Caco-2 (cell line): ENCODE measurements at regions not wholly inside any gene's neighbourhood (a gene's known extent, or its start where the extent isn't known, plus 50 kb on each side); places are given as distances from the start of the nearest gene placed in this dataset.

Experiments used
- BruUV-seq: library from RNA; stranded (reverse); fragments of 400-500 nt; replicated peaks from 2 replicates; lab custom pipeline; 2021; lab: Mats Ljungman, UMichigan
- CTCF ChIA-PET: fragments of 300-600 bp; sonication (Branson Sonifier 250); formaldehyde crosslinking; loops from one replicate; lab custom pipeline; 2022; ENCODE audit warnings: antibody characterized with exemption; lab: Charles Lee
- POLR2A ChIA-PET: fragments of 300-600 bp; sonication (Branson Sonifier 250); formaldehyde crosslinking; loops from one replicate; lab custom pipeline; 2022; ENCODE audit warnings: antibody characterized with exemption; lab: Charles Lee
- DNase-seq, 2 experiments: peaks; one replicate each; pipeline versions ENCODE4 v3.0.0 to v3.0.0-alpha.2; 2020 to 2022
- H3K27me3 ChIP-seq: replicated peaks from 2 replicates; pipeline ENCODE4 v1.6.0; 2011; ENCODE audit warnings: low read length; ENCODE audit not compliant: control insufficient read depth, insufficient read depth
- H3K36me3 ChIP-seq: 2 replicates; pipeline ENCODE4 v1.5.1; 2011; ENCODE audit warnings: low read length; ENCODE audit not compliant: control insufficient read depth, insufficient read depth
- H3K4me1 ChIP-seq: fragments of 250-450 bp; sonication (Bioruptor Pico); 2 replicates; pipeline ENCODE4 v1.5.1; 2020; ENCODE audit warnings: mild to moderate bottlenecking
- H3K4me3 ChIP-seq: 2 replicates; pipeline ENCODE4 v1.5.1; 2011; ENCODE audit warnings: low read depth, mild to moderate bottlenecking, control low read depth, low read length
- H3K9me3 ChIP-seq: fragments of 250-450 bp; sonication (Bioruptor Pico); 2 replicates; pipeline ENCODE4 v1.5.1; 2020; ENCODE audit warnings: mild to moderate bottlenecking, moderate library complexity
- H3K27ac Mint-ChIP-seq: one replicate; pipeline ENCODE4 v1.8.0; 2022; ENCODE audit warnings: mixed read lengths; ENCODE audit not compliant: unreplicated experiment
- H3K27me3 Mint-ChIP-seq: one replicate; pipeline ENCODE4 v1.8.0; 2022; ENCODE audit warnings: mixed read lengths; ENCODE audit not compliant: insufficient read depth, unreplicated experiment
- H3K36me3 Mint-ChIP-seq: one replicate; pipeline ENCODE4 v1.8.0; 2022; ENCODE audit warnings: mild to moderate bottlenecking, mixed read lengths; ENCODE audit not compliant: insufficient read depth, unreplicated experiment
- H3K4me1 Mint-ChIP-seq: one replicate; pipeline ENCODE4 v1.8.0; 2022; ENCODE audit warnings: low read depth, mixed read lengths; ENCODE audit not compliant: unreplicated experiment
- H3K4me3 Mint-ChIP-seq: one replicate; pipeline ENCODE4 v1.8.0; 2022; ENCODE audit warnings: mild to moderate bottlenecking, moderate library complexity, mixed read lengths; ENCODE audit not compliant: unreplicated experiment
- H3K9me3 Mint-ChIP-seq: one replicate; pipeline ENCODE4 v1.8.0; 2022; ENCODE audit warnings: mixed read lengths; ENCODE audit not compliant: unreplicated experiment
- intact Hi-C: fragments of 100-400 bp; cut with micrococcal nuclease; formaldehyde crosslinking; loops from one replicate; pipeline ENCODE4 v1.10.0; 2022; ENCODE audit not compliant: unreplicated experiment
- TF ChIP-seq, protein P1 (sequence below), 2 experiments: fragments of 200-600 bp in 1 of 2; IDR thresholded peaks; 1 replicate in 1 of 2; 2 replicates in 1 of 2; pipeline versions ENCODE4 v1.5.1 to v1.8.0; 2011 to 2022; ENCODE audit warnings: antibody characterized with exemption in 1 of 2, control low read depth in 1 of 2, inconsistent platforms in 1 of 2, low read depth in 1 of 2, low read length in 1 of 2, mild to moderate bottlenecking in 1 of 2, moderate library complexity in 1 of 2; ENCODE audit not compliant: insufficient read depth in 1 of 2, severe bottlenecking in 1 of 2, unreplicated experiment in 1 of 2

DNA sequence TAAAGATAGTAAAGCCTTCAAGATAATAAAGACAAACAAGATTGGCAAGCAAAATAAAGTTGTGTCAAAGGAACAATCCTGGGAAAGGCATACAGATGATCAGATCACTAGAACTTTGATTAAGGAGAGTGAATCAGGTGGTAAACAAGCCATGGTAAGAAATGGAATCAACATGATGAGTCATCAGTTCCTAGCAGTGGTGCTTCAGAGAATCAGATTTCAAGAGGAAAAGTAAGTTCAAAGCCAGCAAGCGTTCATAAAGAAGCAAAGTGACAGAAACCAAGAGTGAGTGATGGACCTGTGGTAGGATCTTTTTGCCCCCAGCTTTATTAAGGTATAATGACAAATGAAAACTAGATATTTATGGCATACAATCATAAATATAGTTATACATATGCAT, 340.4 kb downstream of the TPBG start:
- CTCF ChIA-PET, result no interaction called here

GRCh38 chr6:82705579-82705978, 342.0 kb downstream of the TPBG start:
- TF ChIP-seq, protein P1, sequence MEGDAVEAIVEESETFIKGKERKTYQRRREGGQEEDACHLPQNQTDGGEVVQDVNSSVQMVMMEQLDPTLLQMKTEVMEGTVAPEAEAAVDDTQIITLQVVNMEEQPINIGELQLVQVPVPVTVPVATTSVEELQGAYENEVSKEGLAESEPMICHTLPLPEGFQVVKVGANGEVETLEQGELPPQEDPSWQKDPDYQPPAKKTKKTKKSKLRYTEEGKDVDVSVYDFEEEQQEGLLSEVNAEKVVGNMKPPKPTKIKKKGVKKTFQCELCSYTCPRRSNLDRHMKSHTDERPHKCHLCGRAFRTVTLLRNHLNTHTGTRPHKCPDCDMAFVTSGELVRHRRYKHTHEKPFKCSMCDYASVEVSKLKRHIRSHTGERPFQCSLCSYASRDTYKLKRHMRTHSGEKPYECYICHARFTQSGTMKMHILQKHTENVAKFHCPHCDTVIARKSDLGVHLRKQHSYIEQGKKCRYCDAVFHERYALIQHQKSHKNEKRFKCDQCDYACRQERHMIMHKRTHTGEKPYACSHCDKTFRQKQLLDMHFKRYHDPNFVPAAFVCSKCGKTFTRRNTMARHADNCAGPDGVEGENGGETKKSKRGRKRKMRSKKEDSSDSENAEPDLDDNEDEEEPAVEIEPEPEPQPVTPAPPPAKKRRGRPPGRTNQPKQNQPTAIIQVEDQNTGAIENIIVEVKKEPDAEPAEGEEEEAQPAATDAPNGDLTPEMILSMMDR (IDR thresholded peaks at IDR 0.05; ENCODE audit: insufficient read depth in 1 of 2, low read depth in 1 of 2, low read length in 1 of 2, severe bottlenecking in 1 of 2, unreplicated experiment in 1 of 2), result no peak
- no peaks in the 10 kb centered on the region for H3K9me3 ChIP-seq
- no TSS peak for BruUV-seq
- POLR2A ChIA-PET, result no interaction called here
- no peaks in the 10 kb centered on the region for H3K36me3 ChIP-seq
- intact Hi-C loops, result no loop called here
- Mint-ChIP-seq H3K36me3 (no peaks in the 10 kb centered on the region), H3K9me3 (no peaks in the 10 kb centered on the region), H3K27me3 (no peaks in the 10 kb centered on the region), H3K4me3 (no peak overlapping the region), H3K27ac (no peak overlapping the region), H3K4me1 (no peaks in the 10 kb centered on the region)
- H3K4me1 ChIP-seq, result no peaks in the 10 kb centered on the region
- H3K4me3 ChIP-seq, result no peak overlapping the region
- H3K27me3 ChIP-seq, result no peaks in the 10 kb centered on the region
- no peak for DNase-seq
- CTCF ChIA-PET, result no interaction called here

More for the DNA sequence above, 340.4 kb downstream of the TPBG start:
- POLR2A ChIA-PET, result no interaction called here
- no peaks in the 10 kb centered on the region for H3K9me3 Mint-ChIP-seq
- intact Hi-C loops, result no loop called here
- H3K27me3 ChIP-seq, result no peaks in the 10 kb centered on the region
- H3K36me3 Mint-ChIP-seq, result no peaks in the 10 kb centered on the region
- no peak overlapping the region for H3K4me3 ChIP-seq
- TF ChIP-seq, protein P1 (IDR thresholded peaks at IDR 0.05; ENCODE audit: insufficient read depth in 1 of 2, low read depth in 1 of 2, low read length in 1 of 2, severe bottlenecking in 1 of 2, unreplicated experiment in 1 of 2), result no peak
- no peaks in the 10 kb centered on the region for H3K9me3 ChIP-seq
- no peaks in the 10 kb centered on the region for H3K27me3 Mint-ChIP-seq
- H3K27ac Mint-ChIP-seq, result no peak overlapping the region
- no peak overlapping the region for H3K4me3 Mint-ChIP-seq
- H3K4me1 Mint-ChIP-seq, result no peaks in the 10 kb centered on the region
- no peak for DNase-seq
- BruUV-seq, result no TSS peak
- H3K4me1 ChIP-seq, result no peaks in the 10 kb centered on the region
- H3K36me3 ChIP-seq, result no peaks in the 10 kb centered on the region

GRCh38 chr6:82711105-82711827, 347.6 kb downstream of the TPBG start:
- Mint-ChIP-seq H3K27ac (no peak overlapping the region), H3K4me3 (no peak overlapping the region), H3K36me3 (no peaks in the 10 kb centered on the region), H3K9me3 (no peaks in the 10 kb centered on the region), H3K4me1 (no peaks in the 10 kb centered on the region), H3K27me3 (peaks cover 3% of the 10 kb centered on the region)
- ChIA-PET CTCF (interaction anchor here (1.3 kb wide), 1 partner anchor 10 kb away, joined by 3 read pairs; no protein-coding TSS in a partner anchor), POLR2A (no interaction called here)
- no peak for DNase-seq
- Histone ChIP-seq H3K4me3 (no peak overlapping the region), H3K27me3 (no peaks in the 10 kb centered on the region), H3K36me3 (no peaks in the 10 kb centered on the region), H3K4me1 (no peaks in the 10 kb centered on the region), H3K9me3 (no peaks in the 10 kb centered on the region)
- intact Hi-C loops, result loop anchor here (5.0 to 10.0 kb wide), 2 partner anchors 356 to 439 kb away; no protein-coding TSS in a partner anchor
- TF ChIP-seq, protein P1 (IDR thresholded peaks at IDR 0.05; ENCODE audit: insufficient read depth in 1 of 2, low read depth in 1 of 2, low read length in 1 of 2, severe bottlenecking in 1 of 2, unreplicated experiment in 1 of 2), result no peak
- no TSS peak for BruUV-seq
